Duodenal mucosa (tissue), 2 donors: ENCODE measurements at regions not wholly inside any gene's neighbourhood (a gene's known extent, or its start where the extent isn't known, plus 50 kb on each side); places are given as distances from the start of the nearest gene placed in this dataset.
"Not testable (repeated sequence)": the region's sequence is repeated elsewhere in the genome, so short reads cannot be mapped to it uniquely, and the experiment has no call there.

Experiments
- H3K27ac ChIP-seq: one replicate; pipeline ENCODE4 v1.7.0; 2013; ENCODE audit warnings: low read depth, low read length
- H3K27me3 ChIP-seq, 2 donors: one replicate each; pipeline ENCODE4 v1.7.0; 2013; ENCODE audit warnings: low read length in 2 of 2, control low read depth in 1 of 2; ENCODE audit not compliant: insufficient read depth in 2 of 2, control insufficient read depth in 1 of 2
- H3K36me3 ChIP-seq, 2 donors: one replicate each; pipeline ENCODE4 v1.7.0; 2013; ENCODE audit warnings: low read length in 2 of 2, control low read depth in 1 of 2; ENCODE audit not compliant: insufficient read depth in 2 of 2, control insufficient read depth in 1 of 2
- H3K4me1 ChIP-seq, 2 donors: one replicate each; pipeline ENCODE4 v1.7.0; 2013; ENCODE audit warnings: low read length in 2 of 2, control low read depth in 1 of 2; ENCODE audit not compliant: insufficient read depth in 2 of 2, control insufficient read depth in 1 of 2
- H3K4me3 ChIP-seq, 2 donors: one replicate each; pipeline ENCODE4 v1.7.0; 2013; ENCODE audit warnings: low read length in 2 of 2, low read depth in 1 of 2
- H3K9ac ChIP-seq, 2 donors: one replicate each; pipeline ENCODE4 v1.7.0; 2013; ENCODE audit warnings: low read length in 2 of 2, low read depth in 1 of 2
- H3K9me3 ChIP-seq, 2 donors: one replicate each; pipeline ENCODE4 v1.7.0; 2013; ENCODE audit warnings: low read length in 2 of 2, control low read depth in 1 of 2; ENCODE audit not compliant: control insufficient read depth in 1 of 2

- no peak overlapping the region for H3K4me3 ChIP-seq
- H3K36me3 ChIP-seq = no peaks in the 10 kb centered on the region
- no peaks in the 10 kb centered on the region for H3K9me3 ChIP-seq
- H3K4me1 ChIP-seq = no peaks in the 10 kb centered on the region
- H3K27me3 ChIP-seq = no peaks in the 10 kb centered on the region
- H3K27ac ChIP-seq = no peak overlapping the region
- H3K9ac ChIP-seq = no peak overlapping the region
Observed at GRCh38 chr1:166383635-166384346, 217.0 kb upstream of the FAM78B start.

- Histone ChIP-seq H3K4me1 (no peaks in the 10 kb centered on the region), H3K9me3 (no peaks in the 10 kb centered on the region), H3K27ac (no peak overlapping the region), H3K27me3 (no peaks in the 10 kb centered on the region), H3K36me3 (no peaks in the 10 kb centered on the region), H3K9ac (no peak overlapping the region), H3K4me3 (no peak overlapping the region)
Observed at GRCh38 chr1:166384948-166385347, 218.1 kb upstream of the FAM78B start.

- Histone ChIP-seq H3K36me3 (no peaks in the 10 kb centered on the region), H3K9me3 (no peaks in the 10 kb centered on the region), H3K27ac (no peak overlapping the region), H3K27me3 (no peaks in the 10 kb centered on the region), H3K4me1 (no peaks in the 10 kb centered on the region), H3K4me3 (no peak overlapping the region), H3K9ac (no peak overlapping the region)
Observed at GRCh38 chr1:166390366-166391033, 223.7 kb upstream of the FAM78B start.

- no peak overlapping the region for H3K4me3 ChIP-seq
- no peaks in the 10 kb centered on the region for H3K27me3 ChIP-seq
- no peaks in the 10 kb centered on the region for H3K9me3 ChIP-seq
- H3K27ac ChIP-seq = no peak overlapping the region
- no peaks in the 10 kb centered on the region for H3K4me1 ChIP-seq
- no peak overlapping the region for H3K9ac ChIP-seq
- no peaks in the 10 kb centered on the region for H3K36me3 ChIP-seq
Observed at GRCh38 chr1:166391279-166392066, 224.7 kb upstream of the FAM78B start.

GRCh38 chr1:166395729-166396128 is 228.9 kb upstream of the FAM78B start:
- Histone ChIP-seq H3K36me3 (no peaks in the 10 kb centered on the region), H3K9me3 (no peaks in the 10 kb centered on the region), H3K27ac (no peak overlapping the region), H3K4me1 (no peaks in the 10 kb centered on the region), H3K9ac (no peak overlapping the region), H3K4me3 (no peak overlapping the region), H3K27me3 (no peaks in the 10 kb centered on the region)

- H3K36me3 ChIP-seq, H3K4me3 ChIP-seq, H3K27me3 ChIP-seq, H3K4me1 ChIP-seq, H3K9ac ChIP-seq, H3K27ac ChIP-seq, H3K9me3 ChIP-seq: not testable (repeated sequence)
Observed at GRCh38 chr1:166409253-166410082, 242.7 kb upstream of the FAM78B start.

GRCh38 chr1:166410083-166410385 is 243.2 kb upstream of the FAM78B start:
- Histone ChIP-seq H3K27ac (no peak overlapping the region), H3K9ac (no peak overlapping the region), H3K9me3 (no peaks in the 10 kb centered on the region), H3K36me3 (no peaks in the 10 kb centered on the region), H3K4me1 (no peaks in the 10 kb centered on the region), H3K27me3 (no peaks in the 10 kb centered on the region), H3K4me3 (no peak overlapping the region)

GRCh38 chr1:166416831-166417230 is 250.0 kb upstream of the FAM78B start:
- not testable (repeated sequence) for H3K27ac ChIP-seq, H3K9me3 ChIP-seq, H3K9ac ChIP-seq

GRCh38 chr1:166418344-166418933 is 251.6 kb upstream of the FAM78B start:
- Histone ChIP-seq H3K4me3 (no peak overlapping the region), H3K9me3 (no peaks in the 10 kb centered on the region), H3K4me1 (no peaks in the 10 kb centered on the region), H3K27me3 (no peaks in the 10 kb centered on the region), H3K27ac (no peak overlapping the region), H3K36me3 (no peaks in the 10 kb centered on the region), H3K9ac (no peak overlapping the region)

More at GRCh38 chr1:166416831-166417230, 250.0 kb upstream of the FAM78B start:
- H3K4me3 ChIP-seq, H3K4me1 ChIP-seq, H3K27me3 ChIP-seq, H3K36me3 ChIP-seq: not testable (repeated sequence)
